NB4 (cell line): ENCODE measurements at regions not wholly inside any gene's neighbourhood (a gene's known extent, or its start where the extent isn't known, plus 50 kb on each side); places are given as distances from the start of the nearest gene placed in this dataset.

ENCODE experiments used
- CTCF ChIP-seq: IDR thresholded peaks from one replicate; pipeline ENCODE4 v1.5.1; 2012; ENCODE audit warnings: low read depth, low read length
- MAX ChIP-seq: IDR thresholded peaks from 2 replicates; pipeline ENCODE4 v1.6.1; 2011; ENCODE audit warnings: low read depth, low read length
- MYC ChIP-seq: IDR thresholded peaks from 2 replicates; pipeline ENCODE4 v1.6.1; 2011; ENCODE audit warnings: low read depth, low read length
- POLR2A ChIP-seq: IDR thresholded peaks from 2 replicates; pipeline ENCODE4 v1.6.1; 2011; ENCODE audit warnings: mild to moderate bottlenecking; ENCODE audit not compliant: insufficient read length; ENCODE audit errors: extremely low read depth

- TF ChIP-seq CTCF: no peak
- no peak for TF ChIP-seq MAX
- TF ChIP-seq POLR2A: no peak
- TF ChIP-seq MYC: no peak
Observed at GRCh38 chr11:23284631-23285030, 424.4 kb upstream of the CCDC179 start.
